Activated naive CD4-positive, alpha-beta T cell treated with anti-CD3 and anti-CD28 coated beads for 36 hours (primary cell): ENCODE measurements at regions not wholly inside any gene's neighbourhood (a gene's known extent, or its start where the extent isn't known, plus 50 kb on each side); places are given as distances from the start of the nearest gene placed in this dataset.
"Not testable (repeated sequence)": the region's sequence is repeated elsewhere in the genome, so short reads cannot be mapped to it uniquely, and the experiment has no call there.

ENCODE experiments used
- CTCF ChIA-PET: fragments of 350-600 bp; sonication (Branson Sonifier 250); formaldehyde crosslinking; loops from one replicate; lab custom pipeline; 2021; ENCODE audit warnings: antibody characterized with exemption; lab: Charles Lee
- DNase-seq: peaks from one replicate; pipeline ENCODE4 v3.0.0-alpha.2; 2020
- H3K27ac Mint-ChIP-seq: one replicate; pipeline ENCODE4 v1.8.0; 2021; ENCODE audit warnings: mild to moderate bottlenecking, mixed read lengths
- H3K27me3 Mint-ChIP-seq: one replicate; pipeline ENCODE4 v1.8.0; 2021; ENCODE audit warnings: low read depth, mixed read lengths
- H3K36me3 Mint-ChIP-seq: one replicate; pipeline ENCODE4 v1.8.0; 2021; ENCODE audit warnings: low read depth, mixed read lengths
- H3K4me1 Mint-ChIP-seq: one replicate; pipeline ENCODE4 v1.8.0; 2021; ENCODE audit warnings: low read depth, mixed read lengths
- H3K4me3 Mint-ChIP-seq: one replicate; pipeline ENCODE4 v1.8.0; 2021; ENCODE audit warnings: mild to moderate bottlenecking, moderate library complexity, mixed read lengths
- H3K9me3 Mint-ChIP-seq: one replicate; pipeline ENCODE4 v1.8.0; 2021; ENCODE audit warnings: mixed read lengths
- intact Hi-C: fragments of 100-400 bp; cut with micrococcal nuclease; formaldehyde crosslinking; loops from one replicate; pipeline ENCODE4 v1.15.1; 2023

DNA sequence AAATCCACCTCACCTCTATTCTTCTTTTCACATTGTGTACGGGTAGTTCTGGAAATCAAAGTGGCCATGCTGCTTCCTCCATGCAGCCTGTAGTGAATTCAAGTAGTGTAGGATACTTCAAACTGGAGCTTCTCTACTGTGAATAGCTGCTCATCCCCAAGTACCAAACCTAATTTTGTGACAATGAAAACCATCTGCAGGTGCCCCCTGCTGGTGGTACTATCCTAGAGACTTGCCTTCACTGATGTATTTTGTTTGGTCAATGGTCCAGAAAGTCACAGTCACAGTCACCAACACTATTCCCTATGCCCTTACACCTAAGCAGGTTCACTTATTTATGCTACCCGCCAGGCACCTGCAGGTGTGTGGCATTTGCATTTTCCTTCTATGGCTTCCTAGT lies 170.0 kb upstream of the NBPF19 start:
- H3K36me3 Mint-ChIP-seq, H3K9me3 Mint-ChIP-seq, DNase-seq, CTCF ChIA-PET, H3K27ac Mint-ChIP-seq, H3K27me3 Mint-ChIP-seq, H3K4me1 Mint-ChIP-seq, H3K4me3 Mint-ChIP-seq, intact Hi-C loops: not testable (repeated sequence)

DNA sequence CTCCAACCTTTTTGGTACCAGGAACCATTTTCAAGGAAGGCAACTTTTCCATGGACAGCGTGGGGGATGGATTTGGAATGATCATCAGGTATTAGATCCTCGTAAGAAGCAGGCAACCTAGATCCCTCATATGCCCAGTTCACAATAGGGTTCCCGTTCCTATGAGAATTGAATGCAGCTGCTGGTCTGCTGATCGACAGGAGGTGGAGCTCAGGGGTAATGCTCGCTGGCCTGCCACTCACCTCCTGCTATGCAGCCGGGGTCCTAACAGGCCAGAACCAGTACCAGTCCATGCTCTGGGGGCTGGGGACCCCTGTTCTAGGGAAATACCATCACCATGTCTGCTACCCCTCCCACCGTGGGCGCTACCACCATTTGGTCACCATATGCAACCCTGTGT lies 167.2 kb upstream of the NBPF19 start:
- H3K27ac Mint-ChIP-seq, CTCF ChIA-PET, H3K9me3 Mint-ChIP-seq: not testable (repeated sequence)

DNA sequence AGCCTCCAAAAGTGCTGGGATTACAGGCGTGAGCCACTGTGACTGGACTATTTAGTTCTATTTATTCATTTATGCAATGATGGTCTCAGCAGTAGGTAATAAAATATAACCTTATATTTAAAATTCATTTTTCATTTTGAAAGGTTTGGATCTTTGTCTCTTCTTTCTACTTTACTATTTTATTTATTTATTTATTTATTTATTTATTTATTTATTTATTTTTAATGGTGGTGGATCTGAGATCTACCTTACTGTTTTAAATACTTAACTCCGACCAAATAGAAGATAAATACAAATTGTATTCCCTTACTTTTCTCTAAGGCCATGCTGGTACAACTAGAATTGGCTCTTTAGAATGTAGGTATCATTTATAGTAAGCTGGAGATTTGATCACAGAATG lies 159.9 kb upstream of the NBPF19 start:
- H3K36me3 Mint-ChIP-seq, H3K27me3 Mint-ChIP-seq, CTCF ChIA-PET, intact Hi-C loops, H3K27ac Mint-ChIP-seq, H3K9me3 Mint-ChIP-seq, H3K4me3 Mint-ChIP-seq, H3K4me1 Mint-ChIP-seq, DNase-seq: not testable (repeated sequence)

More for the DNA sequence above, 167.2 kb upstream of the NBPF19 start:
- H3K27me3 Mint-ChIP-seq, H3K4me3 Mint-ChIP-seq, DNase-seq, H3K4me1 Mint-ChIP-seq, intact Hi-C loops, H3K36me3 Mint-ChIP-seq: not testable (repeated sequence)

DNA sequence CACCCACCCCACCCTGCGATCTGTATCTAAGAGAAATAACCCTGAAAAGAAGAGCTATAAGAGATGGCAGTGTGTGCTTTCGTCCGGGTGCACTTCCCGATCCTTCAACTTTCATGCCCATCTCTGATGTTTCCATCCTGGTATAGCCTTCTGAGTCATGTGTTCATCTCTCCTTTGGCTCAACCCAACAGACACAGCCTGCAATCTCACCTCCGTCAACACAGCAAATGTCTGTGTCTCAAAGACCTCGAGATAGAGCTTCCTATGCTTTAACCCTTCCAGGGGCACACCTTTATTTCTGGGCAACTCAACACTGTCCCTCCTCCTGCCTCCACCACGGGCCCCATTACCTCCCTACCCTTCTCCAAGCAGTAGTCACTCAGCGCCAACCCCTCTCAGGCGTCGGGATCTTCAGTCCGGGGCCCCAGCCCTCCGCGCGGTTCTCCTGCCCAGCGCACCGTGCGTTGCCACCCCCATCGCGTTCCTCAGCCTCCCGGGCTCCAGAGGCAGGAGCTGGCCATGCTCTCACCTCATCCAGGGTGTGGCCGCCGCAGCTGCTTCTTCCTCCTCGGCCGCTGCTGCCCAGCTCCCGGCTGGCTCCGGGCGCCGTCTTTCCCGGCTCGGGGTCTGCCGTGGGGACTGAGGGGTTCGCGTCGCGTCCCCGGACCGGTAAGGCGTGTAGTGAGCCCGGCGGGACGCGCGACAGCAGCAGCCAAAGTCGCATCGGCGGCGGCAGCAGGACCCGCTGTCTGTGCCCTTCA lies 153.7 kb upstream of the NBPF19 start:
- DNase-seq, H3K36me3 Mint-ChIP-seq, intact Hi-C loops, H3K9me3 Mint-ChIP-seq, H3K27me3 Mint-ChIP-seq, H3K4me3 Mint-ChIP-seq, CTCF ChIA-PET, H3K27ac Mint-ChIP-seq, H3K4me1 Mint-ChIP-seq: not testable (repeated sequence)

DNA sequence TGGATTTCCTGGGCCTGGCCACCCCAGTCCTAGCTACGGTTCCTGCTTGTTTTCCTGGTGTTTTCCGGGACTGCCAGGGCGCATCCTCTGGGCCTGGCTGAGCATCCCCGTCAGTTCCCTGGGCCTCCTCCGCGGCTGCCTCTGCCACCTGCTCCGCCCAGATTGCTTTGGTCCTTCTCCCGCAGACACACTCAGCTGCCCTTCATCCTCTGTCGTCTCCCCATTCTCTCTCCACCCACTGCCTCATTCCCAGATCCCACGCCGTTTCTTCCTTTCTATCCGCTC lies 153.2 kb upstream of the NBPF19 start:
- H3K27ac Mint-ChIP-seq, intact Hi-C loops, H3K27me3 Mint-ChIP-seq: not testable (repeated sequence)

DNA sequence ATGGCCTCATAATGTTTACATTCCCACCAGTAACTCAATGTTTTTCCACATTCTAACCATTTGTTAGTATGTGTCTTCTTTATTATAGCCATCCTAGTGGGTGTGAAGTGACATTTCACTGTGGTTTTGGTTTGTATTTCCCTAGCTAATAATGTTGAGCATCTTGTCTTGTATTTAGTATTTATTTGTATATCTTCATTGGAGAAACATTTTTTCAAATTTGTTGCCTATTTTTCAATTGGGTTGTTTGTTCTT lies 144.8 kb upstream of the NBPF19 start:
- H3K9me3 Mint-ChIP-seq, H3K36me3 Mint-ChIP-seq, CTCF ChIA-PET, DNase-seq, H3K27ac Mint-ChIP-seq, H3K4me3 Mint-ChIP-seq, H3K4me1 Mint-ChIP-seq, intact Hi-C loops, H3K27me3 Mint-ChIP-seq: not testable (repeated sequence)

More for the DNA sequence above, 153.2 kb upstream of the NBPF19 start:
- H3K9me3 Mint-ChIP-seq, CTCF ChIA-PET, H3K4me3 Mint-ChIP-seq, H3K4me1 Mint-ChIP-seq, H3K36me3 Mint-ChIP-seq, DNase-seq: not testable (repeated sequence)

DNA sequence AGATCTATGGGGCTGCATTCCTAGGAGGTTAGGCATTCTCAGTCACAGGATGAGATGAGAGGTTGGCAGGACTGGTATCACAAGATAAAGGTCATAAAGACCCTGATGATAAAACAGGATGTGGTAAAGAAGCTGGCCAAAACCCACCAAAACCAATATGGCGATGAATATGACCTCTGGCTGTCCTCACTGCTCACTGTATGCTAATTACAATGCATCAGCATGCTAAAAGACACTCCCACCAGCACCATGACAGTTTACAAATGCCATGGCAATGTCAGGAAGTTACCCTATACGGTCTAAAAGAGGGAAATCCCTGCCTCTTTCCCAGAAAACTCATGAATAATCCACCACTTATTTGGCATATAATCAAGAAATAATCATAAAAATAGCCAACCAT lies 138.8 kb upstream of the NBPF19 start:
- H3K4me3 Mint-ChIP-seq, H3K27me3 Mint-ChIP-seq, H3K9me3 Mint-ChIP-seq, H3K36me3 Mint-ChIP-seq, H3K4me1 Mint-ChIP-seq, intact Hi-C loops, DNase-seq, H3K27ac Mint-ChIP-seq, CTCF ChIA-PET: not testable (repeated sequence)

DNA sequence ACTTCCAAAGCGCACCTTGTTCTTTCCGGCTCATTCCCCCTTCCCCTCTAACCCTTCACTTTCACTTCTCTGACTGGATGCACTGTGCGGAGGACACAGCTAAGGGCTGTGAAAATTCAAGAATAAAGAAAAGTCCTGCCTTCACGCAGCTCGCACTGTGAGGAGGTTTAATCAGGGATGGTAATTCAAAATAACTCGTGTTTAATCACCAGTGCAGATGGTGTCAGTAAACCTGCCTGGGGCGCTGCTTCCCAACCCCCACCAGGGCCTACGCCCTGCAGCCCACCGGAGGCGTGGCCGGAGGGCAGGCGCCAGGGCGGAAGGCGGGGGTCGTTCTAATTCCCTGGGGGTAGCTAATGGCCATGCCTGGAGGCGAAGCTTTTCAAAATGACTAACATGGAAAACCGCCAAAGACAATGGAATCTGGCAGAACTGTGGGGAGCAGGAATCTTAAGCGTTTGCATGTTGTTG lies 136.6 kb upstream of the NBPF19 start:
- H3K4me3 Mint-ChIP-seq, H3K9me3 Mint-ChIP-seq, intact Hi-C loops: not testable (repeated sequence)

DNA sequence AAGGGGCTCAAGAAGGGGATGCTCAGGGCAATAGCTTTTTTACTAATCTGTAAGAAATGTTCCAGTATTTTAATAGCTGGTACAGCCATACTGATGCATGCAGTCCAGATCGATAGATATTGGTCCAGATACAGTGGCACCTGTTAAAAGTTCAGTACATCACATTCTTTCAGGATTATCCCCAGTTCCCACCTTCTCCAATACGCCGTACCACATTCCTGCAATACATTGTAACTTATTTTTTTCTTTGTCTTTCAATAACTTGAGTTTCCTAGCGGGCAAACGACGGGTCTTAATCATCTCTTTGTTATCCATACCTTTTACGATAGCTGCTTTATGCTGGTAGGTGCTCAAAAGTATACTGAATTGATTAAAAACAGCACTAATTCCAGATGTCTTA lies 136.1 kb upstream of the NBPF19 start:
- CTCF ChIA-PET, H3K9me3 Mint-ChIP-seq, H3K4me1 Mint-ChIP-seq, H3K36me3 Mint-ChIP-seq, DNase-seq, H3K4me3 Mint-ChIP-seq, H3K27me3 Mint-ChIP-seq, H3K27ac Mint-ChIP-seq, intact Hi-C loops: not testable (repeated sequence)

More for the DNA sequence above, 136.6 kb upstream of the NBPF19 start:
- H3K4me1 Mint-ChIP-seq, H3K36me3 Mint-ChIP-seq, CTCF ChIA-PET, H3K27ac Mint-ChIP-seq, H3K27me3 Mint-ChIP-seq, DNase-seq: not testable (repeated sequence)

DNA sequence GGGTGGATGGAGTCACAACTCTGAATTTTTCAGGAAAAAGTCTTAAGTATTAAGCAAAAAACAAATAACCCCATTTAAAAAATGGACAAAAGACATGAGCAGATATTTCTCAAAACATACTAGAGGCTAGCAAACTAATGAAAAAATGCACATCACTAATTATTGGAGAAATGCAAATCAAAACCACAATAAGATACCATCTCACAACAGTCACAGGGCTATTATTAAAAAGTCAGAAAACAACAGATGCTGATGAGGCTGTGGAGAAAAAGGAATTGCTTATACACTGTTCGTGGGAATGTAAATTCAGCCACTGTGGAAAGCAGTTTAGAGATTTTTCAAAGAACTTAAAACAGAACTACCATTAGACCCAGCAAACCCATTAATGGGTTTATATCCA lies 125.4 kb upstream of the NBPF19 start:
- H3K4me3 Mint-ChIP-seq, H3K27ac Mint-ChIP-seq, H3K4me1 Mint-ChIP-seq, H3K9me3 Mint-ChIP-seq, H3K27me3 Mint-ChIP-seq, intact Hi-C loops, CTCF ChIA-PET, H3K36me3 Mint-ChIP-seq, DNase-seq: not testable (repeated sequence)

DNA sequence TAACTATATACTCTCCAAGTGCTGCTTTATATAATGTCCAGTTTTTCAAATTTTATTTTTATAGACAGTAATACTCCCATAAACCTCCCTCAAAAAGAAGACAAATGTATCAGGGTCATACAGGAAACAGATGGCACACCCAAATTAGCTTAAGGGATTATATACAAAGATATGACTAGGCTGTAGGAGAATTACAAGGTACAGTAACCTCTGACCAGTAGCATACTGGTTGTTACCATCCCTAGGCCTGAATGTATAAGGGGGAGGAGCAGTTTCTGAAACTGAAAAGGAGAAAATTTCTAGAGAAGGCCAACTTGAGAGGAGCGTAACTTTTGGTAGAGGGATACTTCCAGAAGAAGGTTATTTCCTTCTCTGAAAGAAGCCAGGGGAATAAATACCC lies 122.6 kb upstream of the NBPF19 start:
- H3K36me3 Mint-ChIP-seq, H3K27ac Mint-ChIP-seq, DNase-seq, intact Hi-C loops, H3K4me1 Mint-ChIP-seq, CTCF ChIA-PET, H3K27me3 Mint-ChIP-seq, H3K9me3 Mint-ChIP-seq, H3K4me3 Mint-ChIP-seq: not testable (repeated sequence)

DNA sequence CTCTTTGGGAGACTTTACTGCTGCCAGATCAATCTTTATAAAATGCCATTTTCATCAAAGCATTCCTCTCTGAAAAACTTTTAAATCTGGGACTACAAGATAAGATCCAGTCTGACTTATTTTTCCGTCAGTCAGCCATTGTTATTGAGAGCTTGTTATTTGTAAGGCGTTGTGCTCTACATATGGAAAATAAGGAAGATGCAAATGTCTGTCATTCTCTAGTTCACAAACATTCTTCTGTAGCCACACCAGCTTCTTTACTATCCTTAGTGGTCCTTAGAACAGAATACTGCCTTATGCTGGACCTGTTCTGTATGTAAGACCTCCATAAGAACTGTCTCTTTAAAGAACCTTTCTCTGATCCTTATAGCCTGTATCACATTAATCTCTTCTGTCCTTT lies 120.3 kb upstream of the NBPF19 start:
- H3K9me3 Mint-ChIP-seq, H3K36me3 Mint-ChIP-seq, H3K4me3 Mint-ChIP-seq, CTCF ChIA-PET, H3K27me3 Mint-ChIP-seq, DNase-seq, intact Hi-C loops, H3K4me1 Mint-ChIP-seq, H3K27ac Mint-ChIP-seq: not testable (repeated sequence)

DNA sequence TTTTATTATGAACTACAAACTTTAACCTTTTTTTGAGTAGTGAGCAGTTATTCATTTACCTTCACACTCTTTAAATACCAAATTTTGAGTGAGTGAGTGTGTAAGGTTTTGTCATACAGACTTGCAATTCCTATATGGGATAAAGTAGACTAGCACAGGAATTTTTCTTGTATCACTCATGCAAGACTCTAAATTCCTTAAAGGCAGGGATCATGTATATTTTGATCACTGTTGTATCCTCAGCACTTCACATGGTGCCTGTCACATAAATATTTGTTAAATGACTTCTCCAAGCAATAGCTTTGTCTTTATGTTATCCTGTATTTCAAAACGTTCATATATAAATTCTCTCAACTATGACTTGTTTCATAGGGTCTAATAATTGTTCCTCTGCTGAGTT lies 119.1 kb upstream of the NBPF19 start:
- CTCF ChIA-PET, H3K27me3 Mint-ChIP-seq, H3K27ac Mint-ChIP-seq, DNase-seq, H3K4me3 Mint-ChIP-seq, intact Hi-C loops, H3K9me3 Mint-ChIP-seq, H3K4me1 Mint-ChIP-seq, H3K36me3 Mint-ChIP-seq: not testable (repeated sequence)

DNA sequence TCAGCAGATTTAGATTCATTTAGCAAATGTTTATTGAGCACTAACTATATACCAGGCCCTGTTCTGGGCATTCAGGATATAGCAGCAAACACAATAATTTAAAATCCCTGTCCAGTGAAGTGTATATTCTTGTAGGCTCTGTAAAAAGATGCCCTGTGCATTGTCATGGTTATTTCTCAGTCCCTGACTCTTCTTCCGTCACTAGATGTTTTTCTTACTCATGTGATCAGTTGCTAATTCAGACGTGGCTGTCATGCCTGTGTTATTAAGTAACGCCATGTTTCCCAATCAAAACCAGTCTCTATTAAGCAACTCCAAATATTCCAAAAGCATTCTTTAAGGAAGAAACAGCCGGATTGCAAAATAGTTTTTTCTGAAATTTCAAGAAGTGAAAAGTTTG lies 118.7 kb upstream of the NBPF19 start:
- DNase-seq, H3K27ac Mint-ChIP-seq, H3K4me3 Mint-ChIP-seq, CTCF ChIA-PET, H3K4me1 Mint-ChIP-seq, H3K9me3 Mint-ChIP-seq, intact Hi-C loops, H3K27me3 Mint-ChIP-seq, H3K36me3 Mint-ChIP-seq: not testable (repeated sequence)
